Posterior vena cava (tissue), 2 donors: ENCODE measurements at regions not wholly inside any gene's neighbourhood (a gene's known extent, or its start where the extent isn't known, plus 50 kb on each side); places are given as distances from the start of the nearest gene placed in this dataset.
A peak's percentile ranks its signal among the peaks of the same experiment; 100 is the strongest.

ENCODE experiments used
- DNase-seq: peaks from one replicate; pipeline ENCODE4 v3.0.0-alpha.2; 2020; ENCODE audit warnings: low spot score
- intact Hi-C, 2 donors: fragments of 100-400 bp; cut with DNase I; formaldehyde crosslinking; loops; one replicate each; pipeline versions ENCODE4 v1.14.1 to v1.14.2; 2022 to 2023
- donor health status: DM: yes; HTN: yes; CAD: no.
- donor health status: DM: yes; HTN: yes; CAD: no.

GRCh38 chr3:72345237-72345878 lies 502.9 kb downstream of the SHQ1 start:
- no peak for DNase-seq
- intact Hi-C loops, result no loop called here

GRCh38 chr3:72344647-72345046 lies 503.6 kb downstream of the SHQ1 start:
- intact Hi-C loops, result no loop called here
- DNase-seq, result no peak

GRCh38 chr3:72344236-72344635 lies 504.0 kb downstream of the SHQ1 start:
- no peak for DNase-seq
- intact Hi-C loops, result no loop called here

- no peak for DNase-seq
- intact Hi-C loops, result no loop called here
These were observed 505.2 kb downstream of the SHQ1 start for GRCh38 chr3:72343078-72343477.

- no peak for DNase-seq
- intact Hi-C loops, result no loop called here
These were observed 505.8 kb downstream of the SHQ1 start for GRCh38 chr3:72342450-72342849.

- no peak for DNase-seq
- intact Hi-C loops, result no loop called here
These were observed 506.3 kb downstream of the SHQ1 start for GRCh38 chr3:72341920-72342319.

GRCh38 chr3:72341380-72341770 lies 506.9 kb downstream of the SHQ1 start:
- intact Hi-C loops, result no loop called here
- no peak for DNase-seq

GRCh38 chr3:72340476-72341379 lies 507.5 kb downstream of the SHQ1 start:
- intact Hi-C loops, result no loop called here
- no peak for DNase-seq

- no peak for DNase-seq
- intact Hi-C loops, result no loop called here
These were observed 508.2 kb downstream of the SHQ1 start for GRCh38 chr3:72340056-72340455.

GRCh38 chr3:72339670-72340030 lies 508.6 kb downstream of the SHQ1 start:
- intact Hi-C loops, result no loop called here
- no peak for DNase-seq

GRCh38 chr3:72338942-72339669 lies 509.1 kb downstream of the SHQ1 start:
- peak; percentile 85 for DNase-seq
- intact Hi-C loops, result no loop called here

- intact Hi-C loops, result no loop called here
- DNase-seq, result no peak
These were observed 509.9 kb downstream of the SHQ1 start for GRCh38 chr3:72338082-72338941.

GRCh38 chr3:72337480-72337855 lies 510.8 kb downstream of the SHQ1 start:
- intact Hi-C loops, result no loop called here
- DNase-seq, result no peak

GRCh38 chr3:72336821-72337479 lies 511.3 kb downstream of the SHQ1 start:
- DNase-seq, result no peak
- intact Hi-C loops, result no loop called here

- DNase-seq, result no peak
- intact Hi-C loops, result no loop called here
These were observed 512.1 kb downstream of the SHQ1 start for GRCh38 chr3:72336114-72336651.

- intact Hi-C loops, result no loop called here
- no peak for DNase-seq
These were observed 512.7 kb downstream of the SHQ1 start for GRCh38 chr3:72335458-72336095.

- no peak for DNase-seq
- intact Hi-C loops, result no loop called here
These were observed 513.4 kb downstream of the SHQ1 start for GRCh38 chr3:72334681-72335457.
